ENCODE measurements at regions not wholly inside any gene's neighbourhood (a gene's known extent, or its start where the extent isn't known, plus 50 kb on each side); places are given as distances from the start of the nearest gene placed in this dataset.

GRCh38 chr2:187842315-187842714, 288.1 kb upstream of the TFPI start:
- no peak for ATAC-seq
- no peak for TF ChIP-seq CSDC2 (CRISPR knock-in tag; IDR thresholded peaks at IDR 0.05)
- TF ChIP-seq PATZ1 (CRISPR knock-in tag; IDR thresholded peaks at IDR 0.05; ENCODE audit: borderline replicate concordance): no peak
- TF ChIP-seq OSR1 (CRISPR knock-in tag; IDR thresholded peaks at IDR 0.05): no peak

- ATAC-seq: peak; percentile 88
- TF ChIP-seq BACH2 (CRISPR knock-in tag; IDR thresholded peaks at IDR 0.05; ENCODE audit: borderline replicate concordance): no peak
- TF ChIP-seq SNAI2 (CRISPR knock-in tag; IDR thresholded peaks at IDR 0.05): no peak
- no peak for TF ChIP-seq ESRRG (CRISPR knock-in tag; IDR thresholded peaks at IDR 0.05)
- no peak for TF ChIP-seq TOX (CRISPR knock-in tag; IDR thresholded peaks at IDR 0.05; ENCODE audit: borderline replicate concordance)
- TF ChIP-seq TCF4 (CRISPR knock-in tag; IDR thresholded peaks at IDR 0.05; ENCODE audit: borderline replicate concordance): no peak
- TF ChIP-seq ZNF8 (CRISPR knock-in tag; IDR thresholded peaks at IDR 0.05): no peak
- TF ChIP-seq RARB (CRISPR knock-in tag; IDR thresholded peaks at IDR 0.05): no peak
- TF ChIP-seq ZC3H10 (CRISPR knock-in tag; IDR thresholded peaks at IDR 0.05): no peak
- no peak for TF ChIP-seq CSRNP3 (CRISPR knock-in tag; IDR thresholded peaks at IDR 0.05)
- TF ChIP-seq ZFP3 (CRISPR knock-in tag; IDR thresholded peaks at IDR 0.05): no peak
- no peak for TF ChIP-seq ISL1 (CRISPR knock-in tag; IDR thresholded peaks at IDR 0.05)
- no peak for TF ChIP-seq ZFP30 (CRISPR knock-in tag; IDR thresholded peaks at IDR 0.05)
- no peak for TF ChIP-seq CSDC2 (CRISPR knock-in tag; IDR thresholded peaks at IDR 0.05)
- TF ChIP-seq ZNF565 (CRISPR knock-in tag; conservative IDR thresholded peaks at IDR 0.05; ENCODE audit: low read depth): no peak
- TF ChIP-seq PATZ1 (CRISPR knock-in tag; IDR thresholded peaks at IDR 0.05; ENCODE audit: borderline replicate concordance): no peak
- TF ChIP-seq POU6F1 (CRISPR knock-in tag; IDR thresholded peaks at IDR 0.05; ENCODE audit: borderline replicate concordance, low read depth): no peak
These were observed 289.0 kb upstream of the TFPI start for GRCh38 chr2:187842978-187843847.

- ATAC-seq: no peak
- TF ChIP-seq TSHZ2 (CRISPR knock-in tag; IDR thresholded peaks at IDR 0.05): no peak
- TF ChIP-seq ZFP3 (CRISPR knock-in tag; IDR thresholded peaks at IDR 0.05): no peak
- TF ChIP-seq ZNF8 (CRISPR knock-in tag; IDR thresholded peaks at IDR 0.05): no peak
These were observed 293.3 kb upstream of the TFPI start for GRCh38 chr2:187847245-187848208.

Data from SK-N-SH treated with all-trans-retinoic acid at 6 μM for 48 hours (cell line).